OCI-LY3 (cell line): ENCODE measurements at regions not wholly inside any gene's neighbourhood (a gene's known extent, or its start where the extent isn't known, plus 50 kb on each side); places are given as distances from the start of the nearest gene placed in this dataset.

ENCODE experiments used
- EZH2phosphoT487 ChIP-seq: fragments of 200-600 bp; shearing (Covaris generic); IDR thresholded peaks from 2 replicates; pipeline ENCODE4 v1.6.1; 2018; ENCODE audit warnings: antibody characterized with exemption, mixed run types, low read depth
- TF ChIP-seq, protein P1 (sequence below): fragments of 200-600, 300-600 bp; sonication (generic); IDR thresholded peaks from 2 replicates; pipeline ENCODE4 v1.5.1; 2014; ENCODE audit warnings: antibody characterized with exemption, low read length, low read depth

DNA sequence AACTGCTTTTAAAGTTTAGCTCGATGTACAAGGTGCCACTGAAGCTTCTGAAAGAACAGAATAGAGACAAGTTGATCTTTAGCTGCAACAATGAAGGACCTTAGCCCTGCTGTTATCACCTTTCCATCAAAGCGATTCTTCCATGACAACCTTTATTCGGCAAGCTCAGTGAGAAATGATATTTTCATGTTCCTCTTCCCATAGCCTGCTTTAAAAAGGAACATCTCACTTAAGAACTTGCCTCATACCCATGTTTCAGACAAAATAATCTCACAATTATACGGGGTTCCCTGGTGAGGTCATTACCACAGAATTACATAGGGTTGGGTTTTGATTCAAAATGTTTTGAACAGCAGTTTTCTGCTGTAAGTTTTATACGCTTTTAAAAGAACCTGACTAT is 264.2 kb downstream of the THBS2 start:
- TF ChIP-seq, protein P1, sequence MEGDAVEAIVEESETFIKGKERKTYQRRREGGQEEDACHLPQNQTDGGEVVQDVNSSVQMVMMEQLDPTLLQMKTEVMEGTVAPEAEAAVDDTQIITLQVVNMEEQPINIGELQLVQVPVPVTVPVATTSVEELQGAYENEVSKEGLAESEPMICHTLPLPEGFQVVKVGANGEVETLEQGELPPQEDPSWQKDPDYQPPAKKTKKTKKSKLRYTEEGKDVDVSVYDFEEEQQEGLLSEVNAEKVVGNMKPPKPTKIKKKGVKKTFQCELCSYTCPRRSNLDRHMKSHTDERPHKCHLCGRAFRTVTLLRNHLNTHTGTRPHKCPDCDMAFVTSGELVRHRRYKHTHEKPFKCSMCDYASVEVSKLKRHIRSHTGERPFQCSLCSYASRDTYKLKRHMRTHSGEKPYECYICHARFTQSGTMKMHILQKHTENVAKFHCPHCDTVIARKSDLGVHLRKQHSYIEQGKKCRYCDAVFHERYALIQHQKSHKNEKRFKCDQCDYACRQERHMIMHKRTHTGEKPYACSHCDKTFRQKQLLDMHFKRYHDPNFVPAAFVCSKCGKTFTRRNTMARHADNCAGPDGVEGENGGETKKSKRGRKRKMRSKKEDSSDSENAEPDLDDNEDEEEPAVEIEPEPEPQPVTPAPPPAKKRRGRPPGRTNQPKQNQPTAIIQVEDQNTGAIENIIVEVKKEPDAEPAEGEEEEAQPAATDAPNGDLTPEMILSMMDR = no peak
- TF ChIP-seq EZH2phosphoT487 = no peak
